Breast epithelium (tissue), 3 donors: ENCODE measurements at regions not wholly inside any gene's neighbourhood (a gene's known extent, or its start where the extent isn't known, plus 50 kb on each side); places are given as distances from the start of the nearest gene placed in this dataset.

Experiments
- POLR2A ChIP-seq: fragments of 450-650 bp; IDR thresholded peaks from one replicate; pipeline ENCODE4 v1.6.1; 2016; ENCODE audit warnings: antibody characterized with exemption, mild to moderate bottlenecking, moderate library complexity
- POLR2AphosphoS5 ChIP-seq, 3 donors: sonication (generic); formaldehyde crosslinking; IDR thresholded peaks; one replicate each; pipeline ENCODE4 v1.6.1; 2017; ENCODE audit warnings: antibody characterized with exemption in 3 of 3

DNA sequence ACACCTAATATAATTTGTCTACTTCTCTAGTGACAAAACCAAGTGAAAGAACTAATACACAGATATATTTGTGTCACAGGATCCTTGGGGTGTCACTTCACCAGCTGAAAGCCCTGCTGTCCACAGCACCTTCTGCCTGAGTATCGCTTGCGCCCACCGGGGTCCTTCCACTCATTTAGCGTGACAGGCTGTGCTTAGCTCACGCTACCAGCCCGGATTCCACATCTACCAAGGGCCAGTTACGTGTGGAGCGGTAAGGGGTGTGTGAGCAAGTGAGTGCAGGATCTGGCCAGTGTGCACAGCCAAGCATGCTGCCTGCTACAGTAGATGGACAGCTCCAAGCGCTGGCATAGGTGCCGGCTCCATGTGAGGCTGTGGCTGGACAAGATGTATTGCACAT is 810.9 kb downstream of the NSUN3 start:
- TF ChIP-seq POLR2A: no peak
- no peak for TF ChIP-seq POLR2AphosphoS5 (IDR thresholded peaks at IDR 0.05)
